K562 (cell line): ENCODE measurements at regions not wholly inside any gene's neighbourhood (a gene's known extent, or its start where the extent isn't known, plus 50 kb on each side); places are given as distances from the start of the nearest gene placed in this dataset.

Experiments
- ATAC-seq: fragments of 200-7000 bp; cut with Tn5 transposase; 3 replicates; pipeline ENCODE4 v1.9.1; 2020; ENCODE audit warnings: moderate library complexity
- BruUV-seq: library from RNA; stranded (reverse); fragments of 400-500 nt; replicated peaks from 2 replicates; lab custom pipeline; 2021; lab: Mats Ljungman, UMichigan
- CTCF ChIA-PET: fragments of 300-600 bp; formaldehyde crosslinking; extraction: SDS; loops from one replicate; lab custom pipeline; 2021; ENCODE audit warnings: low intra/inter-chr PET ratio; lab: Yijun Ruan, JAX
- POLR2A ChIA-PET: fragments of 300-600, 350-650 bp; sonication (Branson Sonifier 250); formaldehyde crosslinking; extraction: SDS; loops from one replicate; lab custom pipeline; 2021; ENCODE audit warnings: antibody characterized with exemption, inconsistent platforms; lab: Yijun Ruan, JAX
- DNase-seq, 4 experiments: peaks; one replicate each; pipeline versions ENCODE4 v3.0.0 to v3.0.0-alpha.2; 2011 to 2018; ENCODE audit warnings: low spot score in 3 of 4, mixed read lengths in 3 of 4; ENCODE audit errors: extremely low read depth in 1 of 4
- FAIRE-seq: peaks from 2 replicates; lab custom pipeline; 2011; peaks lifted over from hg19 to GRCh38; lab: Jason Lieb, UNC
- H2AFZ ChIP-seq: 2 replicates; pipeline ENCODE4 v1.6.0; 2011; ENCODE audit warnings: low read depth, low read length, control low read depth, inconsistent platforms
- H3K27ac ChIP-seq: fragments of 200-600 bp; 3 replicates; pipeline ENCODE4 v1.8.0; 2011; ENCODE audit warnings: low read depth, mild to moderate bottlenecking, control low read depth, inconsistent platforms, low read length, moderate library complexity, mixed read lengths; ENCODE audit errors: extremely low read depth
- H3K27me3 ChIP-seq, 2 experiments: fragments of 300-600 bp in 1 of 2; 2 replicates in 1 of 2; 3 replicates in 1 of 2; pipeline versions ENCODE4 v1.6.0 to v1.8.0; 2011; ENCODE audit warnings: inconsistent platforms in 2 of 2, low read length in 2 of 2, mild to moderate bottlenecking in 1 of 2, mixed read lengths in 1 of 2, moderate library complexity in 1 of 2; ENCODE audit not compliant: control insufficient read depth in 2 of 2, insufficient read depth in 2 of 2
- H3K36me3 ChIP-seq: fragments of 300-600 bp; 3 replicates; pipeline ENCODE4 v1.8.0; 2011; ENCODE audit warnings: mild to moderate bottlenecking, low read length, inconsistent platforms; ENCODE audit not compliant: control insufficient read depth, insufficient read depth
- H3K4me1 ChIP-seq, 2 experiments: fragments of 200-600 bp in 1 of 2; replicated peaks in 1 of 2; 2 replicates in 1 of 2; 3 replicates in 1 of 2; pipeline versions ENCODE4 v1.5.1 to v1.8.0; 2011; ENCODE audit warnings: inconsistent platforms in 2 of 2, low read length in 2 of 2, mild to moderate bottlenecking in 1 of 2, mixed read lengths in 1 of 2, moderate library complexity in 1 of 2; ENCODE audit not compliant: control insufficient read depth in 2 of 2, insufficient read depth in 2 of 2
- H3K4me2 ChIP-seq: 2 replicates; pipeline ENCODE4 v1.6.1; 2011; ENCODE audit warnings: low read length, control low read depth, inconsistent platforms, mixed read lengths; ENCODE audit not compliant: insufficient read depth
- H3K4me3 ChIP-seq: fragments of 200-600 bp; sonication (generic), shearing (Covaris generic); 2 replicates; pipeline ENCODE4 v1.5.1; 2016; ENCODE audit warnings: control low read depth, inconsistent platforms
- H3K79me2 ChIP-seq: fragments of 200-600 bp; 3 replicates; pipeline ENCODE4 v1.8.0; 2011; ENCODE audit warnings: low read length, inconsistent platforms; ENCODE audit not compliant: control insufficient read depth, insufficient read depth
- H3K9ac ChIP-seq, 2 experiments: 2 replicates each; pipeline versions ENCODE4 v1.6.0 to v1.6.1; 2011; ENCODE audit warnings: low read depth in 2 of 2, low read length in 2 of 2, control low read depth in 1 of 2, inconsistent platforms in 1 of 2, mild to moderate bottlenecking in 1 of 2, mixed read lengths in 1 of 2; ENCODE audit not compliant: insufficient read depth in 1 of 2
- H3K9me1 ChIP-seq: one replicate; pipeline ENCODE4 v1.6.0; 2011; ENCODE audit warnings: inconsistent platforms, mild to moderate bottlenecking, low read length, moderate library complexity; ENCODE audit not compliant: control insufficient read depth, insufficient read depth
- H3K9me3 ChIP-seq: replicated peaks from 2 replicates; pipeline ENCODE4 v1.5.1; 2011; ENCODE audit warnings: low read depth, low read length, inconsistent platforms; ENCODE audit not compliant: control insufficient read depth, insufficient read depth
- H4K20me1 ChIP-seq: replicated peaks from 2 replicates; pipeline ENCODE4 v1.6.1; 2011; ENCODE audit warnings: low read length, inconsistent platforms, mixed read lengths; ENCODE audit not compliant: control insufficient read depth, insufficient read depth
- ATF1 ChIP-seq, 2 experiments: fragments of 450-650 bp in 1 of 2; IDR thresholded peaks; 2 replicates each; pipeline ENCODE4 v1.6.1; 2016; ENCODE audit warnings: missing compliant biosample characterization in 1 of 2, missing genetic modification characterization in 1 of 2
- COPS2 ChIP-seq: fragments of 450-650 bp; conservative IDR thresholded peaks from 2 replicates; pipeline ENCODE4 v1.6.1; 2016; ENCODE audit warnings: mild to moderate bottlenecking, moderate library complexity
- GTF3C2 ChIP-seq: IDR thresholded peaks from 3 replicates; pipeline ENCODE4 v1.6.1; 2011; ENCODE audit warnings: borderline replicate concordance, mild to moderate bottlenecking, moderate library complexity; ENCODE audit not compliant: insufficient read length; ENCODE audit errors: extremely low read depth
- KDM1A ChIP-seq, 2 experiments: fragments of 450-650 bp; IDR thresholded peaks; 2 replicates each; pipeline ENCODE4 v1.6.1; 2016; ENCODE audit warnings: mild to moderate bottlenecking in 2 of 2
- KLF1 ChIP-seq: fragments of 450-650 bp; IDR thresholded peaks from 2 replicates; pipeline ENCODE4 v1.6.1; 2016; ENCODE audit warnings: missing genetic modification characterization, missing compliant biosample characterization
- LARP7 ChIP-seq: fragments of 450-650 bp; IDR thresholded peaks from 2 replicates; pipeline ENCODE4 v1.6.1; 2016
- MLLT1 ChIP-seq, 2 experiments: fragments of 450-650 bp; IDR thresholded peaks; 2 replicates each; pipeline ENCODE4 v1.6.1; 2016
- NELFE ChIP-seq: IDR thresholded peaks from 2 replicates; pipeline ENCODE4 v1.6.1; 2011; ENCODE audit warnings: mild to moderate bottlenecking; ENCODE audit not compliant: insufficient read depth, insufficient read length
- NFE2 ChIP-seq: IDR thresholded peaks from 2 replicates; pipeline ENCODE4 v1.6.1; 2014; ENCODE audit warnings: antibody characterized with exemption, low read depth
- SRSF3 ChIP-seq: fragments of 200-400 bp; formaldehyde crosslinking; IDR thresholded peaks from 2 replicates; pipeline ENCODE4 v1.6.1; 2016; ENCODE audit warnings: mild to moderate bottlenecking, low read length, moderate library complexity; ENCODE audit not compliant: insufficient read depth
- STAT5B ChIP-seq: fragments of 250-450 bp; sonication (Bioruptor Pico); IDR thresholded peaks from 2 replicates; pipeline ENCODE4 v1.8.0; 2021; ENCODE audit warnings: mild to moderate bottlenecking, inconsistent platforms
- TSHZ1 ChIP-seq: fragments of 250-450 bp; sonication (Bioruptor Pico); IDR thresholded peaks from 2 replicates; pipeline ENCODE4 v1.4.0; 2020; ENCODE audit warnings: mild to moderate bottlenecking, moderate library complexity
- ZNF12 ChIP-seq: sonication (generic); formaldehyde crosslinking; IDR thresholded peaks from 2 replicates; pipeline ENCODE4 v1.4.0; 2020; ENCODE audit warnings: mild to moderate bottlenecking, missing genetic modification reagents
- ZNF174 ChIP-seq: fragments of 250-450 bp; sonication (Bioruptor Pico); IDR thresholded peaks from 2 replicates; pipeline ENCODE4 v1.4.0; 2020; ENCODE audit warnings: mild to moderate bottlenecking
- ZNF780A ChIP-seq: fragments of 250-450 bp; sonication (Bioruptor Pico); IDR thresholded peaks from 2 replicates; pipeline ENCODE4 v1.5.0; 2021; ENCODE audit warnings: mild to moderate bottlenecking
- WGBS: fragments of 100-300 bp; shearing (Covaris generic); methylation state at CpG from one replicate; pipeline ENCODE4 v1.1.6; 2016; ENCODE audit warnings: low coverage, mixed read lengths; ENCODE audit not compliant: insufficient coverage; ENCODE audit errors: missing lambda C conversion rate; 5-methylcytosine and 5-hydroxymethylcytosine counted together
- in situ Hi-C: fragments of 300-500 bp; cut with MboI; formaldehyde crosslinking; loops from 4 replicates; pipeline ENCODE4 v1.15.0; 2018; ENCODE audit warnings: inconsistent platforms, mixed read lengths
- intact Hi-C: fragments of 100-400 bp; cut with micrococcal nuclease; formaldehyde crosslinking; loops from 2 replicates; pipeline ENCODE4 v1.14.2; 2022

- TF ChIP-seq COPS2 (no peak), NELFE (no peak), SRSF3 (no peak), GTF3C2 (no peak), ATF1 (CRISPR knock-in tag; IDR thresholded peaks at IDR 0.05) (no peak), ATF1 (tag; IDR thresholded peaks at IDR 0.05) (no peak)
Measured at GRCh38 chr2:104606056-104606455, 247.9 kb upstream of the POU3F3 start (continued).

- no peaks in the 10 kb centered on the region for H3K36me3 ChIP-seq
- no peaks in the 10 kb centered on the region for H3K27me3 ChIP-seq
- in situ Hi-C loops: no loop called here
- ATAC-seq: no peak
- ChIA-PET CTCF (no interaction called here), POLR2A (no interaction called here)
- intact Hi-C loops: no loop called here
- DNase-seq: no peak
- H3K4me3 ChIP-seq: no peak overlapping the region
- BruUV-seq: no TSS peak
- H3K9me3 ChIP-seq: no peaks in the 10 kb centered on the region
- no peak overlapping the region for H3K9ac ChIP-seq
- H3K4me1 ChIP-seq: no peaks in the 10 kb centered on the region
- FAIRE-seq: no peak
- H3K4me2 ChIP-seq: no peak overlapping the region
- no peak overlapping the region for H2AFZ ChIP-seq
- no peaks in the 10 kb centered on the region for H4K20me1 ChIP-seq
- 2% methylated on average over 3 of the region's 3 CpGs for WGBS
- no peaks in the 10 kb centered on the region for H3K9me1 ChIP-seq
- no peak overlapping the region for H3K27ac ChIP-seq
- no peaks in the 10 kb centered on the region for H3K79me2 ChIP-seq
- TF ChIP-seq LARP7 (no peak), KDM1A (IDR thresholded peaks at IDR 0.05) (no peak), TSHZ1 (CRISPR knock-in tag) (no peak), MLLT1 (IDR thresholded peaks at IDR 0.05) (no peak), ZNF780A (CRISPR knock-in tag) (no peak), KLF1 (tag) (no peak), ZNF174 (no peak), NFE2 (no peak), STAT5B (CRISPR knock-in tag) (no peak), ZNF12 (no peak)
Measured at GRCh38 chr2:104616856-104617255, 237.1 kb upstream of the POU3F3 start.
